NCI-H2227 (cell line): ENCODE measurements at regions not wholly inside any gene's neighbourhood (a gene's known extent, or its start where the extent isn't known, plus 50 kb on each side); places are given as distances from the start of the nearest gene placed in this dataset.
"Not testable (repeated sequence)": the region's sequence is repeated elsewhere in the genome, so short reads cannot be mapped to it uniquely, and the experiment has no call there.

Experiments
- DNase-seq: peaks from one replicate; lab custom pipeline; 2025; ENCODE audit not compliant: unreplicated experiment; lab: John Stamatoyannopoulos, UW

DNA sequence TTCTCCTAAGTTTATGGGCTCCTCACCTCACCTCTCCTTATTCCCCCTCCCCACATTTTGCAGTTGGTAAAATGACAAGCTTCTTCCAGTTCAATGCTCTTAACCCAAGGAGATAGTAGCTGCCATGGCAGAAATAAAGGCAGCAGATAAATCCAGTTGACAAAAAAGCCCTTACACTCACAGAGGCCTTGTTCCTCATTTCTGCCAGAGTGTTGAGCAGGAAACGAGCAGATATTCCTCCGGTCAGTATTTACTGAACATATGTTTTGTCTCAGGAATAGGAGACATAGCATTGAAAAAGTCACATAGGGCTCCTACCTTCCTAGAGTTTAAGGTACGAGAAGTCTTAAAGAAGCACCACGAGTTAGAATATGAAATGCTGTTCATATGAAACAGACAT lies 493.7 kb upstream of the TNP1 start:
- no peak for DNase-seq

DNA sequence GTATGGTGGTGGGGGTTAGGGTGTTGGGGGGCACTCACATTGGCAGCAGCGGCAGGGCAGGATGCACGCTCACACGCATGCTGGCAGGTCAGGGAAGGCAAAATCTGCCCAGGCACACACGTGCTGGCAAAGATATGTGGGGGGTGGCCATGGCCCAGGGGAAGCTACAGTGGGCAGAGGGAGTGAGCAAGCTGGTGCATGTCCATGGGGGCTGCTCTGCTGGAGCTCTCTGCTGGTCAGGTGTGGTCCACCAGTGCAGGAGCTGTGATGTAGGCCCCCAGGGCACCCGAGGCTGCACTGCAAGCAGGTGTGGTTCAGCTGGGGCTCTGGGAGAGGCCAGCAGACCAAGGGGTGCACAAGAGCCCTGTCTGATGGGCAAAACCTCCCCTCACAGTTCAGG lies 491.5 kb upstream of the TNP1 start:
- DNase-seq, result no peak

DNA sequence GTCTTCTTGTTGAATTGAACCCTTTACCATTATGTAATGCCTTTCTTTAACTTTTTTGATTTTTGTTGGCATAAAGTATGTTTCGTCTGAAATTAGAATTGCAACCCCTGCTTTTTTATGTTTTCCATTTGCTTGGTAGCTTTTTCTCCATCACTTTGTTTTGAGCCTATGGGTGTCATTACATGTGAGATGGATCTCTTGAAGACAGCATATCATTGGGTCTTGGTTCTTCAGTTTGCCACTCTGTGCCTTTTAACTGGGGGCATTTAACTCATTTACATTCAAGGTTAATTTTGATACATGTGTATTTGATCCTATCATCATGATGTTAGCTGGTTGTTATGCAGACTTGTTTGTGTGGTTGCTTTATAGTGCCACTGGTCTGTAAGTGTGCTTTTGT lies 489.4 kb upstream of the TNP1 start:
- DNase-seq, result no peak

DNA sequence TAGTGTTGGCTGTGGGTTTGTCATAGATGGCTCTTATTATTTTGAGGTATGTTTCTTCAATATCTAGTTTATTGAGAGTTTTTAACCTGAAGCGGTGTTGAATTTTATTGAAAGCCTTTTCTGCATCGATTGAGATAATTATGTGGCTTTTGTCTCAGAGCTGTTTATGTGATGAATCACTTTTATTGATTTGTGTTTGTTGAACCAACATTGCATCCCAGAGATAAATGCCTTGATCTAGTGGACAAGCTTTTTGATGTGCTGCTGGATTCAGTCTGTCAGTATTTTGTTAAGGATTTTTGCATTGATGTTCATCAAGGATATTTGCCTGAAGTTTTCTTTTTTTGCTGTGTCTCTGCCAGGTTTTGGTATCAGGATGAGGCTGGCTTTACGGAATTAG lies 487.8 kb upstream of the TNP1 start:
- DNase-seq, result not testable (repeated sequence)

DNA sequence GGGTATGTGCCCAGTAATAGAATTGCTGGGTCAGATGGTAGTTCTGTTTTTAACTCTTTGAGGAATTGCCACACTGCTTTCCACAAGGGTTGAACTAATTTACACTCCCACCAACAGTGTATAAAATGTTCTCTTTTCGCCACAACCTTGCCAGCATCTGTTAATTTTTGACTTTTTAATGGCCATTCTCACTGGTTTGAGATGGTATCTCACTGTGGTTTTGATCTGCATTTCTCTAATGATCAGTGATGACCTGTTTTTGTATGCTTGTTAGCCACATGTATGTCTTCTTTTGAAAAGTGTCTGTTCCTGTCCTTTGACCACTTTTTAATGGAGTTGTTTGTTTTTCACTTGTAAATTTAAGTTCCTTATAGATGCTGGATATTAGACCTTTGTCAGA lies 486.2 kb upstream of the TNP1 start:
- not testable (repeated sequence) for DNase-seq

DNA sequence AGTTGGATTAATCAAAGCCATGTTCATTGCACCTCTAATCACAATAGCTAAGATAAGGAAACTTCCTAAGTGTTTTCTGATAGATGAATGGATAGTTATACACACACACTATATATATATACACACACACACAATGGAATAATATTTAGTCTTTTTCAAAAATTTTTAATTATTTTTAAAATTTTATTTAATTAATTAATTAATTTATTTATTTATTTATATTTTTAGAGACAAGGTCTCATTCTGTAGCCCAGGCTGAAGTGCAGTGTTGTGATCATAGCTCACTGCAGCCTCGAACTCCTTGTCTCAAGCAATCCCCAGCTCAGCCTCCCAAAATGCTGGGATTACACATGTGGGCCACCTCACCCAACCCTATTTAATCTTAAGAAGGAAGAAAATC lies 481.0 kb upstream of the TNP1 start:
- no peak for DNase-seq

DNA sequence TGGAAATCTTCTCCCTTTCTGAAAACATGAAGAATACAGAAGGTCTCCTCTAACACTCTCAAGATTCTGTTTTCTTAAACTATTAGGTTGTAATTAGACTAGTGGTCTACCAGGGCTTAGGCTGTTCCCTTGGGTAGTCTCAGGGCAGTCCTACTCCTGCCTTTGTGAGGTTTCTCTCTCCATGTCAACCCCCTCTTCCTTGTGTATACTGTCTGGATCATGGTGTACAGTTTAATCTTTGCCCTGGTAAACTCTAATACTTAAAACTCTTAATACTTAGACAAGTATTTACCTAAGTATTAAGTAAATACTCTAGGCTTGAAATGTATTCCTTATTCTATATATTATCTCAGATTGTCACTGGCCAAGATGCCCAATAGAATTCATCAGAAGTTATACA lies 480.3 kb upstream of the TNP1 start:
- no peak for DNase-seq

DNA sequence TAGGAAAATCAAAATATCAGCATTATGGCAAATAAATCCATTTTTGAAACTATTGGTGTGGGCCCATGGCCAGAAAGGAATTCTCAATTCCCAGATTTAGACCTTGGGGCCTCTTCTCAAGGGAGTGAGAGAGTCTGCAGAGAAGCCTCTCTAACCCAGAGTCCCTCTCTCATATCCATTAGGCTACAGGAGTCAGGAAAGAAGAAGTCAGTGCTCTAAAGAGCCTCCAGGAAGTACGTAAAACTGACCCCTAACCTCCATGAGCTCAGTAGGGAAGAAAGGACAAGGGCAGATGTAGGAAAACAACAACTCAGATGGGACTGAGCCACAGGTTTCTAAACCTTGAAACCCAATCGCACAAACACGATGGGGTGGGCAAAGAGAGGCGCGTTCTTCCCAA lies 479.9 kb upstream of the TNP1 start:
- DNase-seq, result no peak

DNA sequence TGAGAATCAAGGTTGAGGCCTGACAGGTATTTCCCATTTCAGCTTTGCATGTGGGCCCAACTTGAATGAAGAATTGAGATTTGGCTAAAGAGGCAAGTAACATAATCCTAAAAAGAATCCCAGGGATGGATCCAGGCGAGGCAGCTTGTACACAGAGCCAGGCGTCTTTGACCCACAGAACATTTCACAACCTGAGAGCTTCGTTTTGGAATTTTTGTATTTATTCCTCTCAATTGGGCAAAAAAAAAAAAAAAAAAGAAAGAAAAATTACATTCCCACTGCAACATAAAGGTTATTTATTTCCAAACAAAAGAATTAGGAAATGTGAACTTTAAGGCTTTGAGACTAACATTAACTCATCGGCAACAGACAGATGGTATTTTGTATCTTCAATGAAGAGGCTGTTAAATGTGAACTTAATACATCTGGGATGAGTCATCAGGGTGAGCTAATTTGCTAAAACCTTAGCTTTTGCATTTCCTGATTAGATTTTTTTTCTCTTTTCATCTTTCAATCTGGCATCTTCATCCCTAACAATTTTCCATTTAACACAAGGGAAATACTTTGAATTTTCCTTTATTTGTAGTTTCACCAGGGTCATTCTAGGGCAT lies 478.5 kb upstream of the TNP1 start:
- no peak for DNase-seq

DNA sequence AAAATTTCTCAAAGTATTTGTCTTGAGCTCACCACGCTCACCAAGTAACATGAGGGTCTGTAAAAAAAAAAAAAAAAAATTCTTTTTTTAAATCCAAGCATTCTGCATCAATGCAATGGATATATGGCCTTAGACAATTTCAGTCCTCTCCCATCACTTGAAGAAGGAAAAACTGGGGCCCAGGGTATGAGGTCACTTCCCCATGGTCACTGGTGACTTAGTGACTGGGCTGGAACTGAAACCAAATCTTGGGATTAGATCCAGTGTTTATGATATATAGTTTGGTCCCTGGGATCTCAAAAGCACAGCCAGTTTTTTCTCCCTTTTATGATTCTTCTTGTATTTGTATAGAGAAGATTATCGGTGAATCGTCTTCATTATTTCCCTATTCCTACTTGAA lies 477.9 kb upstream of the TNP1 start:
- DNase-seq, result no peak

DNA sequence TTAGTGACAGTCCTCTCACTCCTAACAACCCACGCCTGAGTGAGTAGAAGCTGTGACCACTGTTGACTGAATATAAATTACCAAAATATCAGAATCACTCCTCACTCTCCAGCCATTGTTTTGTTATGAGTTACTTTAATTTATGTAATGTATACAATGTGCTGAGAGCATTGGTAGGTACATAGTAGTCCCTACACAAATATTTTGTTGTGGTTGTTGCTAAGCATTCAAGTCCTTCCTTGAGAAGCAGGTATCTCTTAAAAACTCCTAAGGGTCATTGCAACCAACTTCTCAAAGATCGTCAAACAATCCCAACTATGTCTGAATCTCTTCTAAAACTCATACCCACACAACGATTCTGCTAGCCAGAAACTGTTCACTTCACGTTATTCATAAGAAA lies 476.8 kb upstream of the TNP1 start:
- no peak for DNase-seq

DNA sequence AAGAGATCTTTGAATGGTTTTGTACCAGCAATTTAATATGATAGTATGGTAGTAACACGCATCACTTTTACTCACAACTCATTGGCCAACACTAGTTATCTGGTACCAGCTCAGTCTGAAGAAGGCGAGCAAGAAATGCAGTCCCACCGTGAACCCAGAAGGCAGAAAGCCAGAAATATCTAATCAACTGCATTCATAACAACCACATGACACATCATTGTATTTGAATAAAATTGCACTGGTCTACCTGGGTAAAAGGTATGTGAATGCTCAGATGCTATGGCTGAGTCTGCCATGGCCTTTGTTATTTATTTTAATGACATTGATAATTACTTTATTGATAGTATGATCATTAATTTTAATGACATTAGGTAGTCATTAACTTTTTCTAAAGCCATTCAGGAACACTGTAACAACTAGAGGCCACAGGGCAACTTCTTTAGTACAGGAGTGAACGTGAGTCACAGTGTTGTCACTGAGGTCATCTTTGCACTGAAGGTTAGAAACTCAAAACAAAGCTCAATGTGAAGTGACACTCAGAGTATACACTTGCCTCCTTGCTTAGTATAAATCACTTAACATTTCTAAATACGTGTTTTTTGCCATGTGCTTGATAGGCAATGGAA lies 475.6 kb upstream of the TNP1 start:
- no peak for DNase-seq

DNA sequence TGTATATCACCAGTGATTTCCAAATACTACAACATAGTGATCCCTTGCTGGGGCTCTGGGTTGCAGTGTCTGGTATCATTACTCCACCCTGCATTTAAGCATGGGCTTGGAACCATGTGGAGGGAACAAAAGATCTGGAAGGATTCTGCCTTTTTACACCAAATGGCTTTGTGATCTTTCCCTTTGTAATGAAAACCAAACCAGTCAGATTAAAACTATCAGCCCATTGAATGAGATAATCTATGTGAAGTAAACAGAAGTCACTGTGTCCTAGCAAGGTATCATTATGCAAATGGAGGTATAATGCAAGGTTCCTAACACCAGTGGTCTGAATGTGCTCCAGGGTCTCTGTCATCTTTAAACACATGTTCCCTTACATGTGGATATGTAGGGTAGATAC lies 474.7 kb upstream of the TNP1 start:
- DNase-seq, result no peak

DNA sequence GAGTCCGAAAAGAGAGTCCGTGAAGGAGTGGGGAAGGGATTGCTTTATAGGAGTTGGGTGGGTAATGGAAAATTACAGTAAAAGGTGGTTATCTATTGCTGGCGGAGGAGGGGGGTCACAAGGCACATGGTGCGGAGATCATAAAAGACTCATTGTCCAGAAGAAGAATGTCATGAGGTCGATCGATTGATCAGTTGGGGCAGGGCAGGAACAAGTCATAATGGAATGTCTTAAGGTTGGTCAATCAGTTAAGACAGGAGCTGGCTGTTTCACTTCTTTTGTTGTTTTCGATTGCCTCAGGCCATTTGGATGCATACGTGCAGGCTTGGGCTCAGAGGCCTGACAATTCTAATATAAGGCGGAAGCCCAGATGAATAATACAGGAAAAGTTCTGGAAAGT lies 473.0 kb upstream of the TNP1 start:
- no peak for DNase-seq

DNA sequence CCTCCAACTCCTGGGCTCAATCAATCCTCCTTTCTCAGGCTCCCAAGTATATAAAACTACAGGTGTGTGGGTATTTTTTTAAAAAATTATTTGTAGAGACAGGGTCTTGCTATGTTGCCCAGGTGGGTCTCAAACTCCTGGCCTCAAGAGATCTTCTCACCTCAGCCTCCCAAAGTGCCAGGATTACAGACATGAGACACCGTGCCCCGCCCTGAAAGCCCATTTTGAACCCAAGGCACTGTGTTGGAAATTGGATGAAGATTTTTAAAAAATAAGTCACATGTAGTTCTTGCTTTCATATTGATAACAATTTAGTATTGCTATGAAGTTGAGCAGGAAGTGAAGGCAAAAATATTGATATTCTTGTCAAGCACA lies 472.5 kb upstream of the TNP1 start:
- DNase-seq, result no peak

DNA sequence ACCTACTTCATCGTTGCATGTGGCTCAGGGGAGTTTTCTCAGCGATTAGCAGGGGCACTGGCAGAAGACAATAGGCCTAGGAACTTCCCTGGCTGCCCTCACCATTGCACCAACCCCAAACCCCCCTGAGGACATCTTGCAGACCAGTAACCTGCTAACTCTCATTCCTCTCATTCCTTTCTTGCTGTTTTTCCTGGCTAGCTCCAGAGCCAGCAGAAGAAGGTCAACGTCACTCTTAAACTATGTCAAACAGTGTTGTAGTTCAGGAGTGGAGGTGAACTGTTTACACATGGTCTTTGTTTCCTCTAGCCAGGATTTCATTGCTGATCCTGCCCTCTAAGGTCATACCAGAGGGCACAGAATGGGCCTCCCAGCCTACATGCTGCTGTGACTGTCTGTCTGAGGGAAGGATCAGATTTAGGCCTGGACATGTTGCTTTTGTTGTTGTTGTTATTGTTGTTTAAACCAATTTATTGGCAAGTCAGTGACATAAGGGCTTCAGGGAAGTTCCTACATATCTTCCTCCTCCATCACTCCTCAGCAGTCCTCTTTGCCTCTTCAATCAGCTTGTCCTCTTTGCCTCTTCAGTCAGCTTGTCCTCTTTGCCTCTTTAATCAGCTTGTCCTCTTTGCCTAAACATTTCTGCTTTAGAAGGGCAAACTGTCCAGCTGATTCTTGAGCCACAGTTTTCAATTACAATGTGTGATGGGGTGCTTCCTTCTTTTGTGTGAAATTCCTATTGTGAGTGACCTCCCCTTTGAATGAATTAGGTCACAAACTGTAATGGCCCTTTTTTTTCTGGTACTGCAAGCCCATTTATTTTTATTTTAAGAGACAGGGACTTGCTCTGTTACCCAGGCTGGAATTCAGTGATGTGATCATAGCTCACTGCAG lies 471.9 kb upstream of the TNP1 start:
- DNase-seq, result no peak

DNA sequence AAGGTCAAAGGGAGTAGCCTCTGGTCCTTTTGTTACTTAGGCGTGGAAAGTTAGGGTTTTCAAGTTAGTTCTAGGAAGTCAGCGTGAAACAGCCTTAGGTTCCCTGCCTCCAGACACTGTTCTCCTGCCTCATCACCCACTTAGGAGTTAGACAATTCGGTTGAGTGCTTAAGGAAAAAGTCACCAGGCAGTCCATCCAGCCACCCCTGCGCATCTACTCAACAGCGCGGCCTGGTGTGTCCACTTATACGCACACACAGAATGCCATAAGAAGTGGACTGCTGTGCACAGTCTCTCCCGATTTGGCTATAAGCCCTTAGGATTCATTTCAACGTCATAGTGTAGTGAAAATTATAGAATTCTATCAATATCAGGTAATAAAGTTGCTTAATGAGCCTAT lies 470.8 kb upstream of the TNP1 start:
- DNase-seq, result no peak

DNA sequence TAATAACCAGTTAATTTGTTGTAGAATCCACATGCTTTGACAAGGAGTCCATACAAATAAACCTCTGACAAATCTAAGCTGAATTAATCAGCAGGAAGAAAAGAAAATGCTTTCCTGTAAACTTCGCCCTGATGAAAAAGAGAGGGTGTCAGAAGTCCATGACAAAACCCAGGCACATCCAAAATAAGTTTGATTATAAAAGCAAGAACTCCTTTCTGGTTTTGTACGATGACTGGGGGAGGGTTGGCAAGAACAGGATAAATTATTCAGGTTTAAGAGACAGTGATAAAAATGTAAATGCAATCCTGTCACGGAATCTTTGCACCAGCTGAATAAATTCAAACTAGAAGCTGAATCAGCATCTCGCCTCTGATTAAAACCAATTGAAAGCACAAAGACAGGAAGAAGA lies 469.2 kb upstream of the TNP1 start:
- DNase-seq, result no peak

DNA sequence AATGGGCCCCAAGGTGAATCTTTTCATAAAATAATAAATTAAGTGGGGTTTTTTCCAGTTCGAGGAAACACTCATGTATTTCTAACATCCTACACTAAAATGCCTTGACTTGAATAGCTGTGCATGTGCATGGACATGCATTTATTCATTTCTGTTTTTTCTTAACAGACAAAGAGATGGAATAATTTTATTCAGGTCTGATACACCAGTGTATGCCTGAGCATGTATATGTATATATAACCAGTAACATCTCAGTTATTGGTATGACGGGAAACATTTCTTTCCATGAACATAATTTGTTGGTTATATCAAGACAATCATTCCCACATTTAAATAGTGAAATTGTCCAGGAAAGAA lies 468.7 kb upstream of the TNP1 start:
- DNase-seq, result no peak

DNA sequence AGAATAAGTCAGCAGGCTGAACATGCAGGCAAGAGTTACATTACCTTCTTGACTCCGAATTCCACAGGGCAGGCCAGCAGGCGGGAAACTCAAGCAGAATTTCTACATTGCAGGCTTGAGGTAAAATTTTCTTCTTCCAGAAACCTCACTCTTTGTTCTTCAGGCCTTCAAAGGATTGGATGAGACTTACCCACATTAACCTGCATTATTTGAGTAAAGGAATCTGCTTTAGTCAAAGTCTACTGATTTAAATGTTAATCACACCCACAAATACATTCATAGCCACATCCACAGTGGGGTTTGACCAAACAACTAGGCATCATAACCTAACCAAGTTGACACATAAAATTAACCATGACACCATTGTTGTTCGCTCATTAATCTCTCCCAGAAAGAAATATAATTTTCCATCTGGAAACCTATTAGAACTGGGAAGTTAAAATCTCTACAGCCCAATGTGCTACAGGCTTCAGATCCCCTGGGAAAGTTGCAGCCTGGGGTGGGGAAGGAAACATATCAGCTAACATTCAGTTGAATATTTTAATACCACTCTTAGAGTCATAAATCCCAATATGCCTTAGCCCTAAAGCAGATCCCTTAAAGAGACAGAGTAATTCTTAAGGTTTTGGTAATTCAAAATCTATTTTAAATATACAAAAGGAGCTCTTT lies 468.2 kb upstream of the TNP1 start:
- DNase-seq, result no peak

DNA sequence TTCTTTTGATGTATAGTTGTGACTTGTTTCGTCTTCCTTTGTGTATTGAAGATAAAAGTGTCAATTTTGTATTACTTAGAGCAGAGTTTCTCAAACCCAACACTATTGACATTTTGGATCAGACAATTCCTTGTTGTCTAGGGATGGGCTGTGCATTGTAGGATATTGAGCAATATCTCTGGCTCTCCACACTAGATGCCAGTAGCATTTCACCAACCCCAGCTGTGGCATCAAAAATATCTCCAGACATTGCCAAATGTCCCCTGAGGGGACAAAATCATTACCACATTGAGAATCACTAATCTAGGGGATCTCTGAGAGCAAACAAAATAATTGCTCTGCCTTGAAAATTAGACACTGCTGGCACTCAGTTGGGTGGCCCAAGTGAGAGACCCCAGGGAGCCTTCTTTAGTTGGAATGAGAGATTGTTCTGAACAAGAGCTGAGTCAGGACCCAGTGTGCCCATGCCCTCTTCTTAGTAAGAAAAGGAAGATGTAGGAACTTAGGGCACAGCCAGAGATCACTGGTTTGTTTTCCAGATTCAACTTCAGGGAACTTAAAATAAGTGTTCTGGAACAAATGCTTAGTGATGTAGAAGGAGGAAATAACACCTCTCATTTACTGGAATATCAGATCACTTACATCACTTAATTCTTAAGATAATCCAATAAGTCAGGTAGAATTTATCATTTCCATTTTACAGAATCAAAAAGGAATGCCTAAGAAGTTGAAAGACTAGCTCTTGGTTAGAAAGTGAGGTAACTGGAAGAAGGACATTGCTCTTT lies 466.6 kb upstream of the TNP1 start:
- DNase-seq, result no peak
